GM23338 (cell line): ENCODE measurements at regions not wholly inside any gene's neighbourhood (a gene's known extent, or its start where the extent isn't known, plus 50 kb on each side); places are given as distances from the start of the nearest gene placed in this dataset.
A peak's percentile ranks its signal among the peaks of the same experiment; 100 is the strongest.

ENCODE experiments used
- ATAC-seq: fragments of 200-7000 bp; cut with Tn5 transposase; 3 replicates; pipeline ENCODE4 v1.9.1; 2020
- DNase-seq: peaks from one replicate; pipeline ENCODE4 v3.0.0-alpha.2; 2015; ENCODE audit warnings: low spot score
- H2AFZ ChIP-seq: fragments of 200-600 bp; sonication (generic); 2 replicates; pipeline ENCODE4 v1.8.0; 2016; ENCODE audit warnings: antibody characterized with exemption, mild to moderate bottlenecking, moderate library complexity
- H3F3A ChIP-seq: fragments of 200-600 bp; sonication (generic); replicated peaks from 2 replicates; pipeline ENCODE4 v1.8.0; 2017; ENCODE audit warnings: antibody characterized with exemption, mixed run types, low read depth
- H3K27ac ChIP-seq: fragments of 200-600 bp; sonication (generic); 2 replicates; pipeline ENCODE4 v1.6.1; 2016; ENCODE audit warnings: low read depth
- H3K27me3 ChIP-seq: fragments of 200-600 bp; sonication (generic); 2 replicates; pipeline ENCODE4 v1.8.0; 2016; ENCODE audit warnings: mild to moderate bottlenecking, mixed run types, moderate library complexity; ENCODE audit not compliant: insufficient read depth
- H3K36me3 ChIP-seq: fragments of 200-600 bp; sonication (generic); 2 replicates; pipeline ENCODE4 v1.8.0; 2016; ENCODE audit warnings: mild to moderate bottlenecking; ENCODE audit not compliant: insufficient read depth
- H3K4me1 ChIP-seq: fragments of 200-600 bp; sonication (generic); 2 replicates; pipeline ENCODE4 v1.8.0; 2016; ENCODE audit warnings: mild to moderate bottlenecking, moderate library complexity; ENCODE audit not compliant: insufficient read depth
- H3K4me2 ChIP-seq: fragments of 200-600 bp; sonication (generic); 2 replicates; pipeline ENCODE4 v1.7.1; 2017; ENCODE audit warnings: mixed run types
- H3K4me3 ChIP-seq: fragments of 200-600 bp; sonication (generic); 2 replicates; pipeline ENCODE4 v1.6.1; 2016; ENCODE audit warnings: mixed run types
- H3K79me2 ChIP-seq: fragments of 200-600 bp; sonication (generic); replicated peaks from 2 replicates; pipeline ENCODE4 v1.8.0; 2017; ENCODE audit warnings: mild to moderate bottlenecking; ENCODE audit not compliant: insufficient read depth
- H3K9me2 ChIP-seq: fragments of 200-600 bp; sonication (generic); 2 replicates; pipeline ENCODE4 v1.8.0; 2017; ENCODE audit not compliant: insufficient read depth
- H4K20me1 ChIP-seq: fragments of 200-600 bp; sonication (generic); replicated peaks from 2 replicates; pipeline ENCODE4 v1.8.0; 2017; ENCODE audit warnings: mild to moderate bottlenecking; ENCODE audit not compliant: insufficient read depth
- H3K27ac Mint-ChIP-seq: 2 replicates; pipeline ENCODE4 v1.8.0; 2020; ENCODE audit warnings: inconsistent platforms, mild to moderate bottlenecking, moderate library complexity, mixed read lengths
- H3K27me3 Mint-ChIP-seq: 3 replicates; pipeline ENCODE4 v1.8.0; 2022; ENCODE audit warnings: low read depth, mild to moderate bottlenecking, moderate library complexity, mixed read lengths, inconsistent platforms; ENCODE audit not compliant: insufficient read depth, poor library complexity
- H3K36me3 Mint-ChIP-seq: 3 replicates; pipeline ENCODE4 v1.8.0; 2021; ENCODE audit warnings: low read depth, mild to moderate bottlenecking, inconsistent platforms, moderate library complexity, mixed read lengths
- H3K4me1 Mint-ChIP-seq: 3 replicates; pipeline ENCODE4 v1.8.0; 2020; ENCODE audit warnings: mild to moderate bottlenecking, inconsistent platforms, mixed read lengths
- H3K4me3 Mint-ChIP-seq: 3 replicates; pipeline ENCODE4 v1.8.0; 2021; ENCODE audit warnings: moderate library complexity, mild to moderate bottlenecking, inconsistent platforms, mixed read lengths
- H3K9me3 Mint-ChIP-seq: 3 replicates; pipeline ENCODE4 v1.8.0; 2020; ENCODE audit warnings: moderate library complexity, mild to moderate bottlenecking, inconsistent platforms, mixed read lengths
- CREB1 ChIP-seq: fragments of 250-450 bp; sonication (Bioruptor Pico); IDR thresholded peaks from 2 replicates; pipeline ENCODE4 v1.5.0; 2020; ENCODE audit warnings: low read depth, mild to moderate bottlenecking, moderate library complexity
- CTCF ChIP-seq, 2 experiments: fragments of 200-600 bp in 1 of 2; sonication (generic) in 1 of 2; conservative IDR thresholded peaks; 2 replicates each; pipeline versions ENCODE4 v1.5.1 to v1.6.1; 2016 to 2017; ENCODE audit warnings: antibody characterized with exemption in 2 of 2, low read depth in 2 of 2, mild to moderate bottlenecking in 2 of 2, moderate library complexity in 1 of 2
- EZH2phosphoT487 ChIP-seq: fragments of 200-600 bp; sonication (generic); IDR thresholded peaks from one replicate; pipeline ENCODE4 v1.8.1; 2018; ENCODE audit warnings: antibody characterized with exemption; ENCODE audit not compliant: unreplicated experiment
- JUNB ChIP-seq: IDR thresholded peaks from one replicate; pipeline ENCODE4 v1.6.1; 2016; ENCODE audit warnings: antibody characterized with exemption; ENCODE audit not compliant: unreplicated experiment
- NANOG ChIP-seq: IDR thresholded peaks from 2 replicates; pipeline ENCODE4 v1.6.1; 2016; ENCODE audit warnings: antibody characterized with exemption, borderline replicate concordance
- POLR2AphosphoS5 ChIP-seq: IDR thresholded peaks from 2 replicates; pipeline ENCODE4 v1.6.1; 2016; ENCODE audit warnings: antibody characterized with exemption, low read depth
- REST ChIP-seq: IDR thresholded peaks from one replicate; pipeline ENCODE4 v1.6.1; 2018; ENCODE audit warnings: antibody characterized with exemption; ENCODE audit not compliant: unreplicated experiment
- STAT1 ChIP-seq: IDR thresholded peaks from one replicate; pipeline ENCODE4 v1.6.1; 2016; ENCODE audit warnings: antibody characterized with exemption; ENCODE audit not compliant: unreplicated experiment
- ZNF114 ChIP-seq: fragments of 250-450 bp; sonication (Bioruptor Pico); IDR thresholded peaks from 2 replicates; pipeline ENCODE4 v1.5.0; 2020; ENCODE audit warnings: mild to moderate bottlenecking, moderate library complexity
- ZNF331 ChIP-seq: fragments of 250-450 bp; sonication (Bioruptor Pico); IDR thresholded peaks from 2 replicates; pipeline ENCODE4 v1.5.0; 2020; ENCODE audit warnings: low read depth, mild to moderate bottlenecking, moderate library complexity
- ZNF462 ChIP-seq: fragments of 250-450 bp; sonication (Bioruptor Pico); IDR thresholded peaks from 2 replicates; pipeline ENCODE4 v1.5.0; 2020; ENCODE audit warnings: mild to moderate bottlenecking, moderate library complexity
- TF ChIP-seq, protein P1 (sequence below): IDR thresholded peaks from 2 replicates; pipeline ENCODE4 v1.6.1; 2016; ENCODE audit warnings: antibody characterized with exemption

DNA sequence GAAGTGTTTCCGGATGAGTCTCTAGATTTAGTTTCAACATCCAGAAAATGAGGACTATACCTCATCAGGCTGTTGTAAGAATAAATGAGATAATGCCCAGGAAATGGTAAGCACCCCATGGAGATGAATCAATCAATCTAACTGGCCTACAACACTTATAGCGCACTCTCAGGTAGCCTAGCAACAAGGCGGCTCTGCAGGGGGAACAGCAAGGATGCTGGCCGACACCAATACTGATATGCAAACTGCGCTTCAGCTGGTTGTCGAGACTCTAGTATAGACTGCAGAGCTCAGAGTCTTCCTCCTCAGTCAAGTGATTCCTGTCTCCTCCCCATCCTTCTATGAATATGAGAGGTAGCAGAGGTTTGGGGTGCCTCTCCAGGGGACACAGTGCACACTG lies 218.8 kb upstream of the WWC1 start (continued):
- TF ChIP-seq, protein P1, sequence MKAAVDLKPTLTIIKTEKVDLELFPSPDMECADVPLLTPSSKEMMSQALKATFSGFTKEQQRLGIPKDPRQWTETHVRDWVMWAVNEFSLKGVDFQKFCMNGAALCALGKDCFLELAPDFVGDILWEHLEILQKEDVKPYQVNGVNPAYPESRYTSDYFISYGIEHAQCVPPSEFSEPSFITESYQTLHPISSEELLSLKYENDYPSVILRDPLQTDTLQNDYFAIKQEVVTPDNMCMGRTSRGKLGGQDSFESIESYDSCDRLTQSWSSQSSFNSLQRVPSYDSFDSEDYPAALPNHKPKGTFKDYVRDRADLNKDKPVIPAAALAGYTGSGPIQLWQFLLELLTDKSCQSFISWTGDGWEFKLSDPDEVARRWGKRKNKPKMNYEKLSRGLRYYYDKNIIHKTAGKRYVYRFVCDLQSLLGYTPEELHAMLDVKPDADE, result no peak
- no peak for TF ChIP-seq POLR2AphosphoS5
- no peak for TF ChIP-seq CREB1 (CRISPR knock-in tag)
- no peak for TF ChIP-seq NANOG

- H3K4me1 Mint-ChIP-seq, result peaks cover 3% of the 10 kb centered on the region
- ATAC-seq (no peak), DNase-seq (no peak)
- no peak overlapping the region for H3K27ac Mint-ChIP-seq
- Histone ChIP-seq H3K4me2 (no peak overlapping the region), H3K4me1 (no peaks in the 10 kb centered on the region), H3K79me2 (no peaks in the 10 kb centered on the region), H3K36me3 (no peaks in the 10 kb centered on the region), H3F3A (no peaks in the 10 kb centered on the region), H3K27me3 (no peaks in the 10 kb centered on the region), H2AFZ (0 out of 2 replicates have a peak overlapping the region, but pooled peaks have one; percentile 23), H3K27ac (no peak overlapping the region), H3K4me3 (no peak overlapping the region), H4K20me1 (no peaks in the 10 kb centered on the region), H3K9me2 (no peaks in the 10 kb centered on the region)
- peaks cover 8% of the 10 kb centered on the region for H3K27me3 Mint-ChIP-seq
- H3K9me3 Mint-ChIP-seq, result no peaks in the 10 kb centered on the region
- no peak overlapping the region for H3K4me3 Mint-ChIP-seq
- H3K36me3 Mint-ChIP-seq, result no peaks in the 10 kb centered on the region; the same call in 2 of the 3 replicates
- TF ChIP-seq CREB1 (CRISPR knock-in tag), result no peak
- TF ChIP-seq STAT1, result no peak
- no peak for TF ChIP-seq ZNF462 (CRISPR knock-in tag)
- TF ChIP-seq POLR2AphosphoS5, result no peak
- TF ChIP-seq ZNF331 (CRISPR knock-in tag), result no peak
- no peak for TF ChIP-seq ZNF114 (CRISPR knock-in tag)
- TF ChIP-seq NANOG, result no peak
- no peak for TF ChIP-seq JUNB
- no peak for TF ChIP-seq EZH2phosphoT487
- TF ChIP-seq REST, result no peak
- TF ChIP-seq CTCF (conservative IDR thresholded peaks at IDR 0.05; ENCODE audit: low read depth in 2 of 2), result no peak
- TF ChIP-seq, protein P1, result no peak
Observed at GRCh38 chr5:168073311-168073710, 218.1 kb upstream of the WWC1 start.
